B cell (primary cell): ENCODE measurements at regions not wholly inside any gene's neighbourhood (a gene's known extent, or its start where the extent isn't known, plus 50 kb on each side); places are given as distances from the start of the nearest gene placed in this dataset.

Experiments
- ATAC-seq: fragments of 200-7000 bp; cut with Tn5 transposase; one replicate; pipeline ENCODE4 v1.10.0; 2021; ENCODE audit warnings: low read depth, mild to moderate bottlenecking, moderate number of reproducible peaks, moderate library complexity
- CTCF ChIA-PET: fragments of 350-600 bp; sonication (Branson Sonifier 250); formaldehyde crosslinking; loops from one replicate; lab custom pipeline; 2021; ENCODE audit warnings: antibody characterized with exemption, inconsistent platforms; lab: Charles Lee
- POLR2A ChIA-PET: fragments of 350-600 bp; sonication (Branson Sonifier 250); formaldehyde crosslinking; loops from one replicate; lab custom pipeline; 2021; ENCODE audit warnings: antibody characterized with exemption; lab: Charles Lee
- DNase-seq: peaks from one replicate; pipeline ENCODE4 v3.0.0; 2013
- H2AFZ ChIP-seq: 2 replicates; pipeline ENCODE4 v1.6.1; 2012; ENCODE audit warnings: mild to moderate bottlenecking, low read depth, low read length; ENCODE audit not compliant: insufficient read depth, poor library complexity, severe bottlenecking
- H3K27ac ChIP-seq, 2 donors: 1 replicate in 1 of 2; 2 replicates in 1 of 2; pipeline ENCODE4 v1.5.1; 2012 to 2013; ENCODE audit warnings: low read length in 2 of 2, mild to moderate bottlenecking in 2 of 2, moderate library complexity in 1 of 2
- H3K27me3 ChIP-seq, 4 experiments: fragments of 200-600 bp in 1 of 4; sonication (generic) in 1 of 4; replicated peaks in 1 of 4; 1 replicate in 2 of 4; 2 replicates in 2 of 4; pipeline versions ENCODE4 v1.6.1 to v1.7.0; 2013 to 2016; ENCODE audit warnings: low read length in 3 of 4, mild to moderate bottlenecking in 2 of 4, mixed read lengths in 1 of 4, moderate library complexity in 1 of 4; ENCODE audit not compliant: insufficient read depth in 4 of 4, control insufficient read depth in 3 of 4; ENCODE audit errors: control extremely low read depth in 1 of 4
- H3K36me3 ChIP-seq, 2 experiments: replicated peaks in 1 of 2; 1 replicate in 1 of 2; 2 replicates in 1 of 2; pipeline versions ENCODE4 v1.6.1 to v1.7.1; 2013; ENCODE audit warnings: low read length in 1 of 2; ENCODE audit not compliant: insufficient read depth in 2 of 2, control insufficient read depth in 1 of 2; ENCODE audit errors: control extremely low read depth in 1 of 2, extremely low read depth in 1 of 2
- H3K4me1 ChIP-seq, 2 donors: fragments of 200-600 bp in 1 of 2; sonication (generic) in 1 of 2; 1 replicate in 1 of 2; 2 replicates in 1 of 2; pipeline versions ENCODE4 v1.5.1 to v1.6.1; 2013 to 2017; ENCODE audit warnings: low read length in 2 of 2; ENCODE audit not compliant: control insufficient read depth in 2 of 2, insufficient read depth in 2 of 2
- H3K4me2 ChIP-seq: replicated peaks from 2 replicates; pipeline ENCODE3; 2012; ENCODE audit warnings: mild to moderate bottlenecking, low read depth, low read length; ENCODE audit not compliant: poor library complexity, severe bottlenecking
- H3K4me3 ChIP-seq, 5 experiments: fragments of 200-600 bp in 1 of 5; sonication (generic) in 1 of 5; 1 replicate in 3 of 5; 2 replicates in 2 of 5; pipeline versions ENCODE4 v1.5.1 to v1.7.0; 2011 to 2016; ENCODE audit warnings: low read length in 4 of 5, mild to moderate bottlenecking in 4 of 5, low read depth in 2 of 5, control low read depth in 1 of 5, moderate library complexity in 1 of 5; ENCODE audit not compliant: insufficient read depth in 1 of 5; ENCODE audit errors: control extremely low read depth in 1 of 5, extremely low read depth in 1 of 5
- H3K79me2 ChIP-seq: fragments of 200-600 bp; sonication (generic); one replicate; pipeline ENCODE4 v1.6.0; 2016; ENCODE audit warnings: low read length; ENCODE audit not compliant: control insufficient read depth, insufficient read depth
- H3K9ac ChIP-seq: fragments of 200-600 bp; sonication (generic); 2 replicates; pipeline ENCODE4 v1.6.1; 2017; ENCODE audit warnings: mild to moderate bottlenecking, low read length, moderate library complexity
- H3K9me3 ChIP-seq, 3 donors: one replicate each; pipeline versions ENCODE4 v1.6.1 to v1.7.1; 2013; ENCODE audit warnings: low read length in 2 of 3; ENCODE audit not compliant: control insufficient read depth in 2 of 3, insufficient read depth in 1 of 3; ENCODE audit errors: control extremely low read depth in 1 of 3
- H4K20me1 ChIP-seq: 2 replicates; pipeline ENCODE4 v1.6.0; 2012; ENCODE audit warnings: mild to moderate bottlenecking, low read length; ENCODE audit not compliant: insufficient read depth, control insufficient read depth, poor library complexity, severe bottlenecking
- H3K27ac Mint-ChIP-seq: one replicate; pipeline ENCODE4 v1.8.0; 2021; ENCODE audit warnings: mixed read lengths
- H3K27me3 Mint-ChIP-seq: one replicate; pipeline ENCODE4 v1.8.0; 2021; ENCODE audit warnings: mixed read lengths
- H3K4me1 Mint-ChIP-seq: one replicate; pipeline ENCODE4 v1.8.0; 2021; ENCODE audit warnings: mixed read lengths
- H3K4me3 Mint-ChIP-seq: one replicate; pipeline ENCODE4 v1.8.0; 2021; ENCODE audit warnings: mixed read lengths
- H3K9me3 Mint-ChIP-seq: one replicate; pipeline ENCODE4 v1.8.0; 2022; ENCODE audit warnings: mixed read lengths; ENCODE audit not compliant: insufficient read depth
- CTCF ChIP-seq: fragments of 200-600 bp; IDR thresholded peaks from one replicate; pipeline ENCODE4 v1.8.0; 2022; ENCODE audit warnings: antibody characterized with exemption, mild to moderate bottlenecking
- EZH2 ChIP-seq: IDR thresholded peaks from 2 replicates; pipeline ENCODE4 v1.6.1; 2012; ENCODE audit warnings: borderline replicate concordance, low read depth, mild to moderate bottlenecking, moderate library complexity, low read length; ENCODE audit not compliant: insufficient read depth, poor library complexity, severe bottlenecking
- WGBS: methylation state at CpG from one replicate; pipeline ENCODE4 v1.1.5; 2013; ENCODE audit warnings: missing lambda C conversion rate; ENCODE audit not compliant: insufficient coverage; 5-methylcytosine and 5-hydroxymethylcytosine counted together
- intact Hi-C: fragments of 100-400 bp; cut with micrococcal nuclease; formaldehyde crosslinking; loops from one replicate; pipeline ENCODE4 v1.10.0; 2022

GRCh38 chr1:195933835-195934234 is 674.4 kb downstream of the KCNT2 start:
- intact Hi-C loops: no loop called here

GRCh38 chr1:195915826-195916225 is 692.4 kb downstream of the KCNT2 start:
- Histone ChIP-seq H3K27me3 (no peaks in the 10 kb centered on the region), H3K36me3 (no peaks in the 10 kb centered on the region), H2AFZ (no peak overlapping the region), H3K9ac (no peak overlapping the region), H3K4me3 (no peak overlapping the region), H3K79me2 (no peaks in the 10 kb centered on the region), H3K4me1 (no peaks in the 10 kb centered on the region), H3K4me2 (no peak overlapping the region), H3K27ac (no peak overlapping the region), H3K9me3 (peaks cover 1 to 7% (median 2%) of the 10 kb centered on the region in 3 donors), H4K20me1 (no peaks in the 10 kb centered on the region)
- ChIA-PET CTCF (no interaction called here), POLR2A (no interaction called here)
- no peaks in the 10 kb centered on the region for H3K27me3 Mint-ChIP-seq
- intact Hi-C loops: no loop called here
- ATAC-seq (no peak), DNase-seq (no peak)
- no peak overlapping the region for H3K4me3 Mint-ChIP-seq
- H3K4me1 Mint-ChIP-seq: no peaks in the 10 kb centered on the region
- no peak for TF ChIP-seq EZH2
- no peak for TF ChIP-seq CTCF
- WGBS: no CpG with 5 or more reads among the region's 1 CpG
- H3K27ac Mint-ChIP-seq: no peak overlapping the region
- H3K9me3 Mint-ChIP-seq: peaks cover 2% of the 10 kb centered on the region

More at GRCh38 chr1:195933835-195934234, 674.4 kb downstream of the KCNT2 start:
- ChIA-PET CTCF (no interaction called here), POLR2A (no interaction called here)
- H3K36me3 ChIP-seq: no peaks in the 10 kb centered on the region
- TF ChIP-seq CTCF (no peak), EZH2 (no peak)
- no peaks in the 10 kb centered on the region for H4K20me1 ChIP-seq
- no peaks in the 10 kb centered on the region for H3K27me3 ChIP-seq
- WGBS: no CpG with 5 or more reads among the region's 1 CpG
- H3K9me3 ChIP-seq: no peaks in the 10 kb centered on the region
- no peaks in the 10 kb centered on the region for H3K4me1 Mint-ChIP-seq
- H3K27ac Mint-ChIP-seq: no peak overlapping the region
- H3K79me2 ChIP-seq: no peaks in the 10 kb centered on the region
- H3K27me3 Mint-ChIP-seq: no peaks in the 10 kb centered on the region
- no peak overlapping the region for H3K4me3 ChIP-seq
- no peak for DNase-seq
- no peaks in the 10 kb centered on the region for H3K4me1 ChIP-seq
- H3K4me3 Mint-ChIP-seq: no peak overlapping the region
- H3K27ac ChIP-seq: no peak overlapping the region
- no peaks in the 10 kb centered on the region for H3K9me3 Mint-ChIP-seq
- H2AFZ ChIP-seq: no peak overlapping the region
- no peak overlapping the region for H3K4me2 ChIP-seq
- ATAC-seq: no peak
- no peak overlapping the region for H3K9ac ChIP-seq
